Iris pigment epithelial cell (primary cell): ENCODE measurements at regions not wholly inside any gene's neighbourhood (a gene's known extent, or its start where the extent isn't known, plus 50 kb on each side); places are given as distances from the start of the nearest gene placed in this dataset.
"Not testable (repeated sequence)": the region's sequence is repeated elsewhere in the genome, so short reads cannot be mapped to it uniquely, and the experiment has no call there.

Experiments
- DNase-seq: peaks from one replicate; pipeline ENCODE4 v3.0.0-alpha.2; 2011; ENCODE audit warnings: low read depth

DNA sequence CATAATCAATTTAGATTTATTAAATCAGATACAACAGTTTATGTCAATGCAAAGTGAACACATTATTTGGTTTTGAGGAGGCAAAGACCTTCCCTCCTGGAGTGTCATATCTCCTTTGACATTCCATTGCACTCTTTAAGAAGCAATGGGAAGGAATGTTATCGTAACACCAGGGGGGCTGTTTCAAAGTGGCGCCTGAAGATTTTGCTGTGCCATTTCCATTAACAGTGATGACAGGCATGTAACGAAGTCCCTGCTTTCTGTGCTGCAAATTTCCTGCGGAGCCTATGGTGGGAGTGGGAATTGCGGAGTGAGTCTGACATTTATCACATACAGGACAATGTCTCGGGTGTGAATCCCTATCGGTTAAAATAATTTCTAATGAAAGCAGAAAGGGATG is 499.6 kb upstream of the RAB6C start:
- no peak for DNase-seq

DNA sequence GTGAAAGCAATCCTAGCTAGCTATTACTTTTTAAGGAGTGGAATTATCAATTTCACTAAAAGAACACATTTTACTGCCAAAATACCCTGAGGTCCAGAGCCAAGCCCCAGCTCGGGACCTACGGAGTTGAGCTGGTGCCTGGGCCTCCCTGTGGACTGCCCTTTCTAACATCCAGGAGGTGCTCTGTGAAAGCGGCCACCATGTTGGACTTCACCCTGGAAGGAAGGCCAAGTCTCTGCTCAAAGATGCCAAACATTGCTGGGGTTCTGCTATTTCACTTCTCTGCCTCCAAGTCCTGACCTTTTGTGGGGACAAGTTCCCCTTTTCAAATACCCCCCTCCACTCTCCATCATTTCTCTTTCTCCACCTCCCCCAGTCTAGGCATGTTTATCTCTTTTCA is 498.7 kb upstream of the RAB6C start:
- no peak for DNase-seq

DNA sequence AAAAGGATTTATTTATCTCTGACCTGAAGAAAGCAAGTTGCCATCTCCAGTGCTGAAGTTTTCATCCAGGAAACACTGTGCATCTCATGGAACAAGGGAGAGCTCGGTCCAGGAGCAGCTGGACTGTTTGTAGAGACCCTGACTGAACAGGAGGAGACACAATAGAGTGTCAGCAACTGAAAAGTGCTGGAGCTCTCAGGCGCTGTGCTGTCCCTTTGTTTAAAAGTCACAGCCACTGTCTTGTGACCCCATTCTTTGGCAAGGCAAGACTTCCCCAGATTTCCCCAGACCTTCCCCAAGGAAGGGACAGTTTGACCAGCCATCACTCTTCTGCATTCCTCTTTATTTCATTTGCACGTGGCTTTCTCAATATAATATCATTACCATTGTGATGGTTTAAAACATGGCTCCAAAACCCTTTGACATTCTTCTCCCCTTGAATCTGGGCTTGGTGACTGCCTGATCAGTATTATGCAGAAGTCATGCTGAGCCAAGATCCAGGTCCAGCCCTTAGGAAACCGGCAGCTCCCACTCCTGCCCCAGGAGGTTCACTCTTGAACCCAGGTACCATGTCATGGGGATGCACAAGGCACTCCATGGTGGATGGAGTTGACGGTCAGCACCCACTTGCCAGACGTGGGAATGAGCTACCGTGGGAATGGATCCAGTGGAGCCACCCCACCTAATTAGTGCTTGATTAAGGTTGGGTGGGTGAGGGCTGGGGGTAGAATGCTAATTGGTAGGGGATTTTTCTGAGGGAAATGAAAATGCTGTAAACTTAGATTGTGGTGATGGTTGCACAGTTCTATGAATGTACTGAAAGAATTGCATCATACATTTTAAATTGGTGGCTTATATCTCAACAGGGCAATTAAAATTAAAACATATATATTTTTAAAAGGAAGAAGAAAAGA is 497.9 kb upstream of the RAB6C start:
- DNase-seq = no peak

DNA sequence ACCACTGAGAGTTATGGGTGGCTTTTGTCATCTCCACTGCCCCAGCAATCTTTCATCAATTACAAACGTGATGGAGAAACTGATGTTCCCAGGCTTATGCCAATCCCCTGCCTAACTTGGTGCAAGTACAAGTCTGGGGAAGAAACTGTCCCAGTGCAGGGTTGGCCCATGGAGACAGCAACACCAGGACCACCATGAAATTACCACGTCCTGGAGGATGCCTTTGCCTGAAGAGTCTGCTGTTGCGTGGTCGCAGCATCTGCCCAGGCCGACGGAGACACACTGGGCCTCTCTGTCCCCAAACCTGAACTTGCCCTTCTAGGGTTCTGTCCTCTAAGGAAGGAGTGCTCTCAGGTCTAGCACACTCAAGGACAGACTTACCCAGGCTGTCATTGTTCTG is 496.8 kb upstream of the RAB6C start:
- no peak for DNase-seq

DNA sequence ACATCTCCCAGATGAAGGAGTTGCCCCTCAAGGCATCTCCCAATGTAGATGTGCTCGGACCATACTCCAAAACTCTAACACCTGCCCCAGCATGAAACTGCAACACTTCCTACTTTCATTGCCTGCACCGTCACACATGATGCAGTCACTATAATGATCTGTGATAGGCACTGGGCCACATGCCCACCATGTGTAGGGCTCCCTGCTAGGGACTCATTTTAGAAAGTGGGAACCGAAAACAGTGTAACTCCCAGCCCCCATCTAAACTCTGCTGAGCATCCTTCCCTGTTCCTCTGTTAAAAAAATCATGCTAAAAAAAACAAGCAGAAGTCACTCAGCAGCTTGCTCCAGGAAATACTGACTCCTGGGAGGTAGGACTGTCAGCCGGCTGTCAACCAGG is 496.1 kb upstream of the RAB6C start:
- DNase-seq = no peak

DNA sequence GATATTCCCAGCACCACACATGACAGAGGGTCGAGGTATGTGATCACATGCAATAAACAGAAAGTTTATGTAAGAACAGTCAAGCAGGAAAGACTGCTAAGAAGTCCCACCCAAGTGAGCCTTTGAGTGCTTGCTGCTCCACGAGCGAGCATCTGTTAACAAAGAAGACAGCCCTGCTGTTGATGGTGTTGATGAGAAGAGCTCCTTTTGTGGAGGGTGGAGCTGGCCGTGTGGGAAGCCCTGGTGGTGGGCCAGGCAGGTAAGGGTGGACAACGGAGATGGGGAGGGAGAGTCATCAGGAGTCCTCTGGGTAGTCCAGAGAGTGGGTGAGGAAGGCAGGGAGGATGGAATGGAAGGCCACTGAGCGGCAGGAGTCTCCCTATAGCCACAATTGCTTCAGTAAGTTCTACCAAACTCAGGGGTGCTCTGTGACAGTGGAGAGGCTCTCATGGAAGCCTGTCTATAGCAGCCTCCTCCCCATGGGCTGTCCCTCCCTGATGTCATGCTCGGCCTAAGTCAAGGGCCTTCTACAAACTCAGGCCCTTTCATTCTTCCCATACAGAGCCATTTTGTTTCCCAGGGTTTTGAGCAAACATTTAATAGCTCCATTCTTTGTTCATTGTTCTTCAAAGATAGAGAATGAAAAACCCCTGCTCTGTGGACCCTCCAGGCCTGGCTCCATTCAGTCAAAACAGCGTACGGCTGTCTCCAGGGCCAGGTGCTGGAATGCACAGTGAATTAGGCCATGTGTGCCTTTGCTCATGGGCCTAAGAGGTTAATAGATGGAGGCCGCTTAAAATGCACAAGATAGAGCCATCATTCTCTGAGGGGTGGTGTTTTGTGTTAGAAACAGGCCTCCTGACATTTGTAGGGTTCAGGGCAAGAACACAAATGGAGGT is 494.2 kb upstream of the RAB6C start:
- no peak for DNase-seq

DNA sequence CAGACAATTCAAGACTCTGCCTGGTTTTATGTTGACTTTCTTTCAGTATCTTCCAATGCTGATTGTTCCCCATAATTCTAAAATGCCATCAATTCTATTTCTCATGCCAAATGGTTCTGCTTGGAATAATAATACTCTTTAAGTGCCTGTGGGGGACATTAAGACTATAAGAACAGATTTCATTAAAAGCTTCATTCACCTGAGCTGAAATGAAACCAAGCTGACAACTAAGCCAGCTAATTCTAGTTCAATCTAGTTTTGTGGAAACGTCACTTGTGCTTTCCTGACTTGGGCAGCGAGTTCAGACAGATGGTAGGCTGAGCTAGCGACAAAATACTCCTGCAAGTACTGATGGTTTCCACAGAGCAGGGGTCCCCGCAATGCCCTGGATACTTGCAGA is 491.1 kb upstream of the RAB6C start:
- DNase-seq = no peak

DNA sequence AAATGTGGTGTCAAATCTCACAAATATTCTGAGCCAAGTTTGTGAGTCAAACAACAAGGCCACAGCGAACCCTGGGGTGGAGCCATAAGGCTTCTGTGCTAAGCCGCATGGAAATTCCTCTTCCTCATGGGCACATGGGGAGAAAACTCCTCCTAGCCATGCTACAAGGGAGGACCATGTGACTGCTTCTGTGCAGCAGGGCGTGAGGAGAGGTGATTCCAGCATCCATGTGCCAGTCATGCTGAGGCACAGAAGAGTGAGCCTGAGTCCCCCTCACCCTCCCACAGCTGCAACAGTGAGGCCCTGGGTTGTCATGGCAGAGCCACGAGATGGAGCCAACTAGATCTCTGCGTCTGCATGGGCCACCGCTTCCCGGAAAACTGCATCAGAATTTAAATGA is 488.8 kb upstream of the RAB6C start:
- no peak for DNase-seq

DNA sequence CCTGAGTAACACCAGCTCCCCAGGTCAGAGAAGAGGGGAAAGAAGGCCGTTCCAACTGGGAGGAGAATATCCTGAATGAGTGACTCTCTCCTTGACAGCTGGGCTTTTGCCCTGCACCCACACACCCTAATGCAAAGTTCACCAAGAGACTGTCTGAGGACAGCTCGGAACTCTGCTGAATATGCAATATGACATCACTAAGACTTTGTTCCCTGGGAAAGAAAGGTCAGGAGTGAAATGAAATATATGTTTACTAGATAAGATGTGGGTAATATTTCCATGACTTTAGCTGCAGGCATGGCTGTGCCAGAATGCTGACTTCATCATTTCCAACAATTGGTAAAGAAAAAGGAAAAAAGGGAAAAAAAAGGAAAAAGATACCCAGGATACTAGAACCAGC is 488.2 kb upstream of the RAB6C start:
- DNase-seq = no peak

DNA sequence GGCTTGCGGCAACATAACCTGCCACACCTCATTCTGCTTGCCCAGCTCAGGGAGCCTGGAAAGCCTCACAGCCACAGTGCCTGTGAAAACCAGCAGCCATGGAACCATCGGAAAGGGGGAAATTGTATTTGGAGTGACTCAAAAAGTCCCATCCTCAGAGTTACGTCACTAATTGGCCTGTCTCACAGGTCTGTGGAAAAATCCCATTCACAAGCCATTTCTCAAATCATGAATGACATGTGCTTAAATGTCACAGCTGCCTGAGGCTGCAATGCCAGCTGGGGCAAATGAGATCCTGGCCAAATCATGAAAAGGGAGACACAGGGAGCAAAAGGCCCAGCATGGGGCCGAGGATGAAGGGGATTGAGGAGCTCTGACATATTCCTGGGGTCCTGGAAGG is 486.9 kb upstream of the RAB6C start:
- no peak for DNase-seq

DNA sequence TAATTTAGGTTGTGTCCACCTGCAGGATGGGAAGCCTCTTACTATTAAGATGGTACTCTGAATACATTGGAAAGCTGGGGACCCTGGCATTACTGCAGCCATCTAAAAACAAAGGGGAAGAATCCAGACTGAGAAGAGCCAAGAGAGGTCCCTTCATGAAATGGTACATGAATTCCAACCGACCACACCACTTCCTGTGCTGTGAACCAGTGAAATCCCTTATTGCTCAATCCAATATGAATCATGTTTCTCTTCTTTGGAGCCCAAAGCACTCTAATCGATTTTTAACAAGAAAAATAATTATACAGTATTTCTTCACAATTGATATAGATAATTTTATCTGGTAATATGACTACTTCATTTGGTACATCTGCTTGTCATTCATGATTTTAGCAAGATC is 479.7 kb upstream of the RAB6C start:
- peak; percentile 3 for DNase-seq

DNA sequence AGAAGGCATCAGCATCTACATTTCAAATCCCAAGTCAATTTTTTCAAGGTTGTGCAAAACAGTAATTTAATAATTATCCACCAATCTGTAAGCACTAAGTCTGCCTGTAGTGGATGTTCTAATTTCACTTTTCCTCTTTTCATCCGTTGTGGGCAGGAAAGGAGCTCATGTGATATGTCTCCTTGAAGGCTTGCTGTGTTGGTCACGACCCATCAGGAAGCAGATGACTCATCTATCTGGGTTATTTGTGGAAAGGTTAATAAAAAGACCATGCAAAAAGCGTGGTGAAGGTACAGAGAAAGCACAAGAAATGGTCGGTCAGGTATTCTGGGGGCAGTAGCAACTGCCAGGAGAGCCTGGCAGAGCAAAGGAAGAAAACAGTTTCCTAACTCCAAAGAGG is 476.7 kb upstream of the RAB6C start:
- no peak for DNase-seq

DNA sequence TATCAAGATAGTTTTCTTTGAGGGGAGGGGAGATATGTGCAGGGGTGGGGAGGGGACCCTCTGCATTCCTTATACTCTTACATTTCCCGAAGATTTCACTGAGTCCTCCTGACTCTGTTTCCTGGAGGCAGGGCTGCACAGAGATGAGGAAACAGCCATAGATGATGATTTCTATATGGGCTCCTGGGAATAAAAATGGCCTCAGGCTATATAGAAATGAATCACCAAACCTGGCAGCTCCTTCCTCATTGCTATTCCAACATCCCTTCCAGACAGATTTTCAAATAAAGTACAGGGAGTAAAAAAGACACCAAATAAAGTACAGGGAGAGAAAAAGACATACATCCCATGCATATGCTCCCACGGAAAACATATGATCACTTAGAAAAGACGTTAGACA is 474.8 kb upstream of the RAB6C start:
- no peak for DNase-seq

DNA sequence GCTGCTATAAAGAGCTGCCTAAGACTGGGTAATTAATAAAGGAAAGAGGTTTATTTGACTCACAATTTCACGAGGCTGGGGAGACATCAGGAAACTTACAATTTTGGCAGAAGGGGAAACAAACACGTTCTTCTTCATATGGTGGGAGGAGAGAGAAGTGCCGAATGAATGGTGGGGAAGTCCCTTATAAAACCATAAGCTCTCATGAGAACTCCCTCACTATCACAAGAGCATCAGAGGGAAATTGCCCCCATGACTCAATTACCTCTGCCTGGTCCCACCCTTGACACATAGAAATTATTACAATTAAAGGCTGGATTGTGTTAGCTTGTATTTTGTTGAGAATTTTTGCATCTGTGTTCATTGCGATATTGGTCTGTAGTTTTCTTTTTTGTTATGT is 460.5 kb upstream of the RAB6C start:
- no peak for DNase-seq

DNA sequence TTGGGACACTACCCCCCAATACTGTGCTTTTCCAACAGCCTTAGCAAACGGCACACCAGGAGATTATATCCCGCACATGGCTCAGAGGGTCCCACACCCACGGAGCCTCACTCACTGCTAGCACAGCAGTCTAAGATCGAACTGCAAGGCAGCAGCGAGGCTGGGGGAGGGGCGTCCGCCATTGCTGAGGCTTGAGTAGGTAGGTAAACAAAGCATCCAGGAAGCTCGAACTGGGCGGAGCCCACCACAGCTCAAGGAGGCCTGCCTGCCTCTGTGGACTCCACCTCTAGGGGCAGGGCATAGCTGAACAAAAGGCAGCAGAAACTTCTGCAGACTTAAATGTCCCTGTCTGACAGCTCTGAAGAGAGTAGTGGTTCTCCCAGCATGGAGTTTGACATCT is 447.3 kb upstream of the RAB6C start:
- not testable (repeated sequence) for DNase-seq

DNA sequence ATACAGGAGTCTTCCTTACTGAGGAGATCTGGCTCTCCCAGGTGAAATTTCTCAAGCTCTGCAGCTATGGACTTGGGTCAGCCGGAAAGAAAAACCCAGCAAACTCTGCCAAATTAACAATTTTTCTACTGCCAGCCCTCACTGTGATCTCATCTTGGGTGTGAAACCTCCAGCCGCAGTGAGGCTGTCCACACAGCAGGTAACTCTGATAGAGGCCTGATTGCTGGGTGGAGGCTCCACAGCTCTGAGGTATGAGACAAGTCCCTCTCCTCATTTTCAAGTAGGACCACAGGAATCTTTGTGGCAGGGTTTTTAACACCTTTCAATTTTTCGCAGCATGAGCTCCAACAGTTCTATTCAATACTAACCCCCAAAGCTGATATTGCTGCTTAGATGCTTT is 430.6 kb upstream of the RAB6C start:
- no peak for DNase-seq

DNA sequence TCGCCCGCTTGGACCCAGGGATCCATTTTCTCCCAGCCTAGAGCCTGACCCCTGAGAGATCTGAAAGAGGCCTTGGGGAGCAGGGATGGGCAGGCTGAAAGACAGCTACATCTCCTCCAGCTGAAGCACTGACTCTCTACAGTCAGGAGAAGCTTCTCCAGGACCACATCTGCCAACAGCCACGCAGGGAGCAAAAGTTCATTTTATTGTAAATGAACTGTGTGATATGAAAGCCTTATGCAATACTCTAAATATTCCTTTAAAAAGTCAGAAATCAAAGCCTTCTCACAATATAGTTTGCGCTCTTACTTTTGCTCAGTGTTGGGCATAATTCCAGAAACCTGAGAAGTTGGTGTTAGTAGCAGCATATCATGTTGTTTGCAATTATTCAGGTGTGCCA is 428.9 kb upstream of the RAB6C start:
- no peak for DNase-seq

DNA sequence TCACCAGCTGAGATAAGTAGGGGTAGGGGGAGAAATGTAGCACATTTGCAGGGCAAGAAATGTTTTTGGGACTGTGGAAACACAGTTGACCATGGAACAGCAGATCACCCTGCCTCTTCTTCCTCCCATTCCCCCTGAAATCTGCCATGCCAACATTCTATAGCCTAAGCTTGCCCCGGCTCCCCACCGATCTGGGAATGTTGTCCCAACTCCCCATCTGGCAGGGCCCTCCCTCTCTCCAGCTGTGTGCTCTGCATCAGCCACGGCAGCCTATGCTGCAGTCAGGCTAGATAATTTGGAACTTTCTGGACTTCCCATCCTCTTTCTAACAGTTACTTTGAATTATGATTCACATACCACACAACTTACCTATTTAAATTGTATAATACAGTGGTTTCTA is 425.1 kb upstream of the RAB6C start:
- no peak for DNase-seq

DNA sequence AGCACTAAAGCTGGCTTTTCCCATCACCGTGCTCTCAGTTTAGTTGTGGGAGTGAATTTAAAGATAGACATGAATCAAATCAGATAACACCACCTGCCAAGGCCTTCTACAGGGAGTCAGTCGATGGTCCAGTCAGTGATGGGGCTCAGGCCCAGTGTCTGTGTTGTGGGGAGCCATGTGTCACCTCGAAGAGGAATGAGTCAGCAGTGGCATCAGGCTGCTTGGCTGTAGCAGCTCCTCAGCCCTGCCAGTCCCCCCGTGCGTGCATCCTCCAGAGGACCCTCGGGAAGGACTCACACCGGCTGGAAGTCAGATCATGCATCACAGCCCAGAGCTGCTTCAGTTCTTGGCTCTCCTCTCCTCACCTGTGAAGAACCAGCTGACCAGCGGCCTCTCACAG is 420.4 kb upstream of the RAB6C start:
- DNase-seq = no peak

DNA sequence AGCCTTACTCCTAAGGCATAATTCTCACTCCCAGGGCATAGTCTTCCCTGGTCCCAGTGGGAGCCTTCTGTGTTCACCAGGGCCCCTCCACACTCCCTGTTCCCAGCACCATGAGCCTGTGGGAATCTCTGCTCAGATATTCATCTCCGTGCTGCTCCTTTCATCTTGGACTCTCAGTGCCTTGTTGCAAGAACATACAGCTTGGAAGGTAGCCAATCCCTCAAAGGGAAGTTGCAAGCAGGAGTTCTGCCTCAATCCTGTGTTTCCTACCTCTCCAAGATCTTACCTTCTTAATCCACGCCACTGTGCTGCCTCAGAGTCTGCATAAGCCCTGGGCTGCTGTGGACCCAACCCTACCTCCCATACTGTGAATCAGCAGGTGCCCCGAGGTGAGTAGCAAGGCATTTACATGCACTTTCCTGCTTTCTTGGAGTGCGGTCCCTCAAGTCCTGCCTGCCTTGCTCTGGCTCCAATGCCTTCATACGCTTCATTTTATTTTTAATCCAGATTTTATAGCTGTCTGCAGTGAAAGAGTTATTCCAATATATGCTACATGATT is 413.8 kb upstream of the RAB6C start:
- DNase-seq = no peak

DNA sequence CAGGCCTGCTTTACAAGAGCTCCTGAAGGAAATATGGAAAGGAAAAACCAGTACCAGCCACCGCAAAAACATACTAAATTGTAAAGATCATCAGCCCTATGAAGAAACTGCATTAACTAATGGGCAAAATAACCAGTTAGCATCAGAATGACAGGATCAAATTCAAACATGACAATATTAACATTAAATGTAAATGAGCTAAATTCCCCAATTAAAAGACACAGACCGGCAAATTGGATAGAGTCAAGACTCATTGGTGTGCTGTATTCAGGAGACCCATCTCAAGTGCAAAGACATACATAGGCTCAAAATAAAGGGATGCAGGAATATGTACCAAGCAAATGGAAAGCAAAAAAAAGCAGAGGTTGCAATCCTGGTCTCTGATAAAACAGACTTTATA is 408.7 kb upstream of the RAB6C start:
- not testable (repeated sequence) for DNase-seq

DNA sequence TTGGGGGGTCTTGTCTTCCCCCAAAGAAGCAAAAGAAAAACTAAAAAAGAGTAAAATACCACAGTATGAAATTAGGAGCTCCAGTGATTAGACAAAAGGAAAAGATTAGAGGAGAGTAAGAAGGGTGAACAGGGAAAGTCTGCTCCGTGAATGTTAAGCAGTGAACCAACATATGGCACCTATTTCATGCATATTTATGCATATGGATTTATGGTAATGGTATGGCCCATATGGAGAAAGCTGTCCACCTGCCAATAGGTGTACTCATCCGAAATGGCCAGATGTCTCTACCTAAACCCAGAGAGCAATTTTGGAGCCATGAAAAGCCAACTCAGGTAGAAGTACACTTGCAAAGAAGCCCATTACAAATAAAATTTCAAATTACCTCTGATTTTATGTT is 404.0 kb upstream of the RAB6C start:
- DNase-seq = no peak

DNA sequence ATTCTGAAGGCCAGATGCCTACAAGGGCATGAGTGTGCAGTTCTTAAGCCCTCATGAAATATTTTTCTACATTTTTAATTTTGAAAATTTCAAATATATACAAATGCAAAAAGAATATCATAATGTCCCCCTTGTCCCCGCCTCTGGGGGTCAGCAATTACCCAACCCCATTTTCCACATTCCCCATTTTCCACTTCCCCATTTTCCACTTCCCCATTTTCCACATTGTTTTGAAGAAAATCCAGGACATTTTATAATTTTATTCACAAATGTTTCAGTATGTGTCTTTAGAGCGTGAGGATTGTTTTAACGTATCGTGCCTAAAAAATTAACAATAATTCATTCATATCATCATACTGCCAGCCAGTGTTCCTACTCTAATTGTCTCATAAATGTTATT is 403.6 kb upstream of the RAB6C start:
- no peak for DNase-seq
